H9 (cell line): ENCODE measurements at regions not wholly inside any gene's neighbourhood (a gene's known extent, or its start where the extent isn't known, plus 50 kb on each side); places are given as distances from the start of the nearest gene placed in this dataset.

Source experiments
- DNase-seq: peaks from one replicate; pipeline ENCODE4 v3.0.0-alpha.2; 2017
- H2AFZ ChIP-seq: one replicate; pipeline ENCODE4 v1.6.1; 2013; ENCODE audit warnings: mild to moderate bottlenecking, low read length, control low read depth, moderate library complexity
- H2AK5ac ChIP-seq: 2 replicates; pipeline ENCODE4 v1.6.1; 2013; ENCODE audit warnings: low read length, control low read depth, mixed read lengths; ENCODE audit not compliant: insufficient read length
- H2BK120ac ChIP-seq: one replicate; pipeline ENCODE4 v1.6.1; 2013; ENCODE audit warnings: low read depth, mild to moderate bottlenecking, low read length, control low read depth, inconsistent platforms; ENCODE audit not compliant: poor library complexity, severe bottlenecking
- H2BK12ac ChIP-seq: 2 replicates; pipeline ENCODE4 v1.6.1; 2013; ENCODE audit warnings: low read length, control low read depth, mixed read lengths, low read depth; ENCODE audit not compliant: insufficient read length
- H2BK15ac ChIP-seq: 2 replicates; pipeline ENCODE4 v1.6.1; 2013; ENCODE audit warnings: low read depth, low read length, control low read depth
- H2BK20ac ChIP-seq: one replicate; pipeline ENCODE4 v1.6.1; 2013; ENCODE audit warnings: low read depth, mild to moderate bottlenecking, low read length, control low read depth, inconsistent platforms; ENCODE audit not compliant: poor library complexity, severe bottlenecking
- H2BK5ac ChIP-seq: 2 replicates; pipeline ENCODE4 v1.6.1; 2013; ENCODE audit warnings: low read length, control low read depth, mixed read lengths; ENCODE audit not compliant: insufficient read length
- H3K14ac ChIP-seq: 2 replicates; pipeline ENCODE4 v1.6.1; 2013; ENCODE audit warnings: low read length, control low read depth; ENCODE audit not compliant: insufficient read depth
- H3K18ac ChIP-seq: 2 replicates; pipeline ENCODE4 v1.6.1; 2013; ENCODE audit warnings: low read depth, mild to moderate bottlenecking, mixed read lengths, low read length, control low read depth; ENCODE audit not compliant: insufficient read length
- H3K23ac ChIP-seq: 2 replicates; pipeline ENCODE4 v1.6.1; 2013; ENCODE audit warnings: low read length, control low read depth, mixed read lengths, low read depth; ENCODE audit not compliant: insufficient read length
- H3K23me2 ChIP-seq: 2 replicates; pipeline ENCODE4 v1.6.1; 2013; ENCODE audit warnings: low read depth, mild to moderate bottlenecking, mixed read lengths, low read length, control low read depth; ENCODE audit not compliant: insufficient read length, poor library complexity, severe bottlenecking
- H3K27ac ChIP-seq: 2 replicates; pipeline ENCODE4 v1.5.1; 2013; ENCODE audit warnings: low read length, control low read depth, mixed read lengths, low read depth; ENCODE audit not compliant: insufficient read length
- H3K27me3 ChIP-seq: 2 replicates; pipeline ENCODE4 v1.6.1; 2013; ENCODE audit warnings: low read length, control low read depth, inconsistent platforms; ENCODE audit not compliant: insufficient read depth
- H3K4ac ChIP-seq: 2 replicates; pipeline ENCODE4 v1.6.1; 2013; ENCODE audit warnings: low read depth, mild to moderate bottlenecking, control low read depth, inconsistent platforms, low read length, moderate library complexity
- H3K4me1 ChIP-seq: 2 replicates; pipeline ENCODE4 v1.6.1; 2013; ENCODE audit warnings: low read length, control low read depth, inconsistent platforms; ENCODE audit not compliant: insufficient read depth
- H3K4me2 ChIP-seq: 2 replicates; pipeline ENCODE4 v1.6.1; 2013; ENCODE audit warnings: low read length, control low read depth, mixed read lengths; ENCODE audit not compliant: insufficient read length, insufficient read depth
- H3K56ac ChIP-seq: 2 replicates; pipeline ENCODE4 v1.6.1; 2013; ENCODE audit warnings: low read depth, mild to moderate bottlenecking, mixed read lengths, low read length, control low read depth; ENCODE audit not compliant: insufficient read length
- H3K79me1 ChIP-seq: 2 replicates; pipeline ENCODE4 v1.6.1; 2013; ENCODE audit warnings: low read depth, mild to moderate bottlenecking, moderate library complexity, low read length, control low read depth, inconsistent platforms; ENCODE audit not compliant: insufficient read depth, poor library complexity, severe bottlenecking
- H3K79me2 ChIP-seq: 2 replicates; pipeline ENCODE4 v1.6.1; 2013; ENCODE audit warnings: low read length, control low read depth, inconsistent platforms; ENCODE audit not compliant: insufficient read depth
- H3K9ac ChIP-seq: 2 replicates; pipeline ENCODE4 v1.6.1; 2013; ENCODE audit warnings: low read length, control low read depth, mixed read lengths; ENCODE audit not compliant: insufficient read length; ENCODE audit errors: extremely low read depth
- H3K9me3 ChIP-seq: one replicate; pipeline ENCODE4 v1.6.1; 2013; ENCODE audit warnings: low read depth, low read length, inconsistent platforms; ENCODE audit not compliant: control insufficient read depth
- H3T11ph ChIP-seq: one replicate; pipeline ENCODE4 v1.6.1; 2013; ENCODE audit warnings: mild to moderate bottlenecking, low read length, control low read depth, inconsistent platforms
- H4K20me1 ChIP-seq: one replicate; pipeline ENCODE4 v1.6.1; 2013; ENCODE audit not compliant: control insufficient read depth, insufficient read length, insufficient read depth
- H4K5ac ChIP-seq: 2 replicates; pipeline ENCODE4 v1.6.1; 2013; ENCODE audit warnings: low read depth, mild to moderate bottlenecking, mixed read lengths, low read length, control low read depth; ENCODE audit not compliant: insufficient read length
- H4K8ac ChIP-seq: replicated peaks from 2 replicates; pipeline ENCODE4 v1.6.1; 2013; ENCODE audit warnings: low read length, control low read depth, mixed read lengths, low read depth; ENCODE audit not compliant: insufficient read length
- H4K91ac ChIP-seq: 2 replicates; pipeline ENCODE4 v1.6.1; 2013; ENCODE audit warnings: low read depth, mild to moderate bottlenecking, moderate library complexity, mixed read lengths, low read length, control low read depth; ENCODE audit not compliant: insufficient read length
- H3K27ac Mint-ChIP-seq, 3 experiments: 2 replicates in 2 of 3; 3 replicates in 1 of 3; pipeline ENCODE4 v1.8.0; 2020 to 2021; ENCODE audit warnings: mixed read lengths in 3 of 3, mild to moderate bottlenecking in 1 of 3, moderate library complexity in 1 of 3
- H3K27me3 Mint-ChIP-seq: 2 replicates; pipeline ENCODE4 v1.8.0; 2021; ENCODE audit warnings: low read depth, mild to moderate bottlenecking, moderate library complexity, mixed read lengths
- H3K36me3 Mint-ChIP-seq, 3 experiments: 2 replicates in 2 of 3; 3 replicates in 1 of 3; pipeline ENCODE4 v1.8.0; 2020 to 2021; ENCODE audit warnings: low read depth in 3 of 3, mixed read lengths in 3 of 3; ENCODE audit not compliant: insufficient read depth in 1 of 3
- H3K4me1 Mint-ChIP-seq, 2 experiments: 2 replicates each; pipeline ENCODE4 v1.8.0; 2020; ENCODE audit warnings: mixed read lengths in 2 of 2
- H3K4me3 Mint-ChIP-seq, 2 experiments: 2 replicates in 1 of 2; 3 replicates in 1 of 2; pipeline ENCODE4 v1.8.0; 2020 to 2021; ENCODE audit warnings: mild to moderate bottlenecking in 2 of 2, mixed read lengths in 2 of 2, moderate library complexity in 1 of 2
- H3K9me3 Mint-ChIP-seq, 2 experiments: 2 replicates in 1 of 2; 3 replicates in 1 of 2; pipeline ENCODE4 v1.8.0; 2020; ENCODE audit warnings: mild to moderate bottlenecking in 2 of 2, mixed read lengths in 2 of 2, moderate library complexity in 1 of 2
- CTCF ChIP-seq: fragments of 200-600 bp; sonication (generic); conservative IDR thresholded peaks from 3 replicates; pipeline ENCODE4 v1.8.0; 2021; ENCODE audit warnings: antibody characterized with exemption, mild to moderate bottlenecking
- whole genome bisulfite sequencing: extraction: QIAGEN DNeasy Blood & Tissue Kit; methylation state at CpG from one replicate; pipeline ENCODE4 v1.1.7; 2013; ENCODE audit warnings: missing lambda C conversion rate, low lambda C conversion rate, mixed read lengths; ENCODE audit not compliant: insufficient read length; ENCODE audit errors: extremely low coverage; 5-methylcytosine and 5-hydroxymethylcytosine counted together

GRCh38 chr2:45253151-45253550, 243.9 kb upstream of the SIX2 start:
- Histone ChIP-seq H2AFZ (no peak overlapping the region), H3K18ac (no peak overlapping the region), H3K23me2 (no peaks in the 10 kb centered on the region), H3K14ac (no peak overlapping the region), H4K20me1 (no peaks in the 10 kb centered on the region), H3K79me1 (no peaks in the 10 kb centered on the region), H3K79me2 (no peaks in the 10 kb centered on the region), H3K27me3 (no peaks in the 10 kb centered on the region), H2AK5ac (no peak overlapping the region), H4K8ac (no peak overlapping the region), H4K91ac (no peak overlapping the region), H3K27ac (no peak overlapping the region), H2BK5ac (no peak overlapping the region), H3K56ac (no peak overlapping the region), H2BK12ac (no peak overlapping the region), H3T11ph (no peak overlapping the region), H3K4ac (no peak overlapping the region), H3K4me2 (no peak overlapping the region), H3K23ac (no peak overlapping the region), H2BK20ac (no peak overlapping the region), H2BK120ac (no peak overlapping the region), H3K9me3 (no peaks in the 10 kb centered on the region), H4K5ac (no peak overlapping the region), H2BK15ac (no peak overlapping the region), H3K4me1 (peaks cover 11% of the 10 kb centered on the region; the same call in 1 of the 2 replicates), H3K9ac (no peak overlapping the region)
- H3K27me3 Mint-ChIP-seq, result no peaks in the 10 kb centered on the region; the same call in 1 of the 2 replicates
- H3K36me3 Mint-ChIP-seq, result no peaks in the 10 kb centered on the region
- H3K4me1 Mint-ChIP-seq, result peaks cover 21 to 25% of the 10 kb centered on the region in 2 experiments
- no CpG with 5 or more reads among the region's 3 CpGs for WGBS
- no peaks in the 10 kb centered on the region for H3K9me3 Mint-ChIP-seq
- no peak for DNase-seq
- TF ChIP-seq CTCF, result no peak
- H3K27ac Mint-ChIP-seq, result no peak overlapping the region
- no peak overlapping the region for H3K4me3 Mint-ChIP-seq
